ENCODE measurements at regions not wholly inside any gene's neighbourhood (a gene's known extent, or its start where the extent isn't known, plus 50 kb on each side); places are given as distances from the start of the nearest gene placed in this dataset.

GRCh38 chr15:96554541-96554940 is 224.0 kb downstream of the NR2F2 start:
- no peak for TF ChIP-seq CTCF (IDR thresholded peaks at IDR 0.05; ENCODE audit: low read length)
- TF ChIP-seq EZH2phosphoT487 (IDR thresholded peaks at IDR 0.05; ENCODE audit: low read length) = no peak
- no peak for TF ChIP-seq EZH2 (optimal IDR thresholded peaks at IDR 0.05; ENCODE audit: low read depth, low read length)

Data from MM.1S (cell line).